Uterus (tissue), 3 donors: ENCODE measurements at regions not wholly inside any gene's neighbourhood (a gene's known extent, or its start where the extent isn't known, plus 50 kb on each side); places are given as distances from the start of the nearest gene placed in this dataset.
"Not testable (repeated sequence)": the region's sequence is repeated elsewhere in the genome, so short reads cannot be mapped to it uniquely, and the experiment has no call there.

ENCODE experiments used
- DNase-seq, 2 donors: peaks; one replicate each; pipeline ENCODE4 v3.0.0-alpha.2; 2019 to 2020
- H3K27ac ChIP-seq, 2 donors: fragments of 200-600 bp; sonication (generic); 1 replicate in 1 of 2; 2 replicates in 1 of 2; pipeline ENCODE4 v1.5.1; 2016 to 2018
- H3K27me3 ChIP-seq, 2 donors: fragments of 200-600 bp; sonication (generic); one replicate each; pipeline ENCODE4 v1.5.1; 2018 to 2019; ENCODE audit warnings: control low read depth in 1 of 2
- H3K36me3 ChIP-seq, 2 donors: fragments of 200-600 bp; sonication (generic); one replicate each; pipeline ENCODE4 v1.5.1; 2019; ENCODE audit warnings: control low read depth in 1 of 2
- H3K4me1 ChIP-seq, 2 donors: fragments of 200-600 bp; sonication (generic); one replicate each; pipeline ENCODE4 v1.5.1; 2018 to 2019; ENCODE audit warnings: control low read depth in 1 of 2
- H3K4me3 ChIP-seq, 2 donors: fragments of 200-600 bp; sonication (generic); 1 replicate in 1 of 2; 2 replicates in 1 of 2; pipeline ENCODE4 v1.5.1; 2018 to 2019; ENCODE audit warnings: mild to moderate bottlenecking in 1 of 2
- H3K9me3 ChIP-seq, 2 donors: fragments of 200-600 bp; sonication (generic); one replicate each; pipeline ENCODE4 v1.5.1; 2019; ENCODE audit warnings: control low read depth in 1 of 2
- CTCF ChIP-seq, 4 experiments: fragments of 200-600 bp in 2 of 4; fragments of 450-650 bp in 2 of 4; sonication (generic) in 2 of 4; IDR thresholded peaks; one replicate each; pipeline ENCODE4 v1.5.1; 2016 to 2019; ENCODE audit warnings: antibody characterized with exemption in 4 of 4, mild to moderate bottlenecking in 2 of 4, moderate library complexity in 1 of 4
- POLR2A ChIP-seq, 2 donors: fragments of 450-650 bp; IDR thresholded peaks; one replicate each; pipeline ENCODE4 v1.6.1; 2016; ENCODE audit warnings: antibody characterized with exemption in 2 of 2, mild to moderate bottlenecking in 1 of 2, moderate library complexity in 1 of 2
- intact Hi-C: fragments of 100-400 bp; cut with DNase I; formaldehyde crosslinking; loops from one replicate; pipeline ENCODE4 v1.15.1; 2023; ENCODE audit warnings: low total_unique reads
- donor health status: DM: yes; HTN: yes; CAD: no.

- H3K4me1 ChIP-seq, result no peaks in the 10 kb centered on the region
- no peaks in the 10 kb centered on the region for H3K9me3 ChIP-seq
- no peak overlapping the region for H3K27ac ChIP-seq
- no peaks in the 10 kb centered on the region for H3K36me3 ChIP-seq
- no peaks in the 10 kb centered on the region for H3K27me3 ChIP-seq
- no peak overlapping the region for H3K4me3 ChIP-seq
- intact Hi-C loops, result no loop called here
- TF ChIP-seq POLR2A (IDR thresholded peaks at IDR 0.05), result no peak
- no peak for TF ChIP-seq CTCF (IDR thresholded peaks at IDR 0.05)
- no peak for DNase-seq
Observed at GRCh38 chr9:71270554-71270953, 149.1 kb upstream of the TRPM3 start.

DNA sequence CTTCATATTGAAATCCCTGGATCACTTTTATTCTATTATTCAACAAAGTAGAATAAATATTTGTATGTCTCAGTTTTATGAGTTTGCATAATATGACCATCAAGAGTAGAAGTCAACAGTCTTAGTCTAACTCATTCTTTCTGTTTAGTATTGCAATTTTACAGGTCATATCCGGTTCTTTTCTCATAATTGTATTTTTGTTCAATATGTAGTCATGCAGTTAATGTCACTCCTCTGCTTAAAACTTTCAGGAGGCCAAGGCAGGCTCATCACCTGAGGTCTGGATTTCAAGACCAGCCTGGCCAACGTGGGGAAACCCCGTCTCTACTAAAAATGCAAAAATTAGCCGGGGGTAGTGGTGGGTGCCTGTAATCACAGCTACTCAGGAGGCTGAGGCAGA is 148.4 kb upstream of the TRPM3 start:
- Histone ChIP-seq H3K4me1 (no peaks in the 10 kb centered on the region), H3K9me3 (no peaks in the 10 kb centered on the region), H3K36me3 (no peaks in the 10 kb centered on the region), H3K27ac (no peak overlapping the region), H3K27me3 (no peaks in the 10 kb centered on the region), H3K4me3 (no peak overlapping the region)
- TF ChIP-seq CTCF (IDR thresholded peaks at IDR 0.05) (no peak), POLR2A (IDR thresholded peaks at IDR 0.05) (no peak)
- intact Hi-C loops, result no loop called here
- DNase-seq, result no peak

- Histone ChIP-seq H3K9me3 (no peaks in the 10 kb centered on the region), H3K27ac (no peak overlapping the region), H3K27me3 (no peaks in the 10 kb centered on the region), H3K4me3 (no peak overlapping the region), H3K4me1 (no peaks in the 10 kb centered on the region), H3K36me3 (no peaks in the 10 kb centered on the region)
- intact Hi-C loops, result no loop called here
- TF ChIP-seq CTCF (IDR thresholded peaks at IDR 0.05) (no peak), POLR2A (IDR thresholded peaks at IDR 0.05) (no peak)
- no peak for DNase-seq
Observed at GRCh38 chr9:71268871-71269635, 147.6 kb upstream of the TRPM3 start.

GRCh38 chr9:71263451-71263850 is 142.0 kb upstream of the TRPM3 start:
- intact Hi-C loops, result no loop called here
- Histone ChIP-seq H3K27ac (no peak overlapping the region), H3K9me3 (no peaks in the 10 kb centered on the region), H3K4me3 (no peak overlapping the region), H3K27me3 (no peaks in the 10 kb centered on the region), H3K4me1 (no peaks in the 10 kb centered on the region), H3K36me3 (no peaks in the 10 kb centered on the region)
- DNase-seq, result no peak
- no peak for TF ChIP-seq POLR2A (IDR thresholded peaks at IDR 0.05)
- no peak for TF ChIP-seq CTCF (IDR thresholded peaks at IDR 0.05)

DNA sequence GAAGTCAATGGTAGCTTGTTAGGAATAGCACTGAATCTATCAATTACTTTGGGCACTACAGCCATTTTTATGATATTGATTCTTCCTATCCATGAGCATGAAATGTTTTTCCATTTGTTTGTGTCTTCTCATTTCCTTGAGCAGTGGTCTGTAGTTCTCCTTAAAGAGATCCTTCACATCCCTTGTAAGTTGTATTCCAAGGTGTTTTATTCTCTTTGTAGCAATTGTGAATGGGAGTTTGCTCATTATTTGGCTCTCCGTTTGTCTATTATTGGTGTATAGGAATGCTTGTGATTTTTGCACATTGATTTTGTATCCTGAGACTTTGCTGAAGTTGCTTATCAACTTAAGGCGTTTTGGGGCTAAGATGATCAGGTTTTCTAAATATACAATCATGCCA is 139.0 kb upstream of the TRPM3 start:
- H3K27ac ChIP-seq, DNase-seq, H3K27me3 ChIP-seq, H3K4me3 ChIP-seq, H3K4me1 ChIP-seq, H3K36me3 ChIP-seq, intact Hi-C loops, H3K9me3 ChIP-seq: not testable (repeated sequence)
